ENCODE measurements at regions not wholly inside any gene's neighbourhood (a gene's known extent, or its start where the extent isn't known, plus 50 kb on each side); places are given as distances from the start of the nearest gene placed in this dataset.

DNA sequence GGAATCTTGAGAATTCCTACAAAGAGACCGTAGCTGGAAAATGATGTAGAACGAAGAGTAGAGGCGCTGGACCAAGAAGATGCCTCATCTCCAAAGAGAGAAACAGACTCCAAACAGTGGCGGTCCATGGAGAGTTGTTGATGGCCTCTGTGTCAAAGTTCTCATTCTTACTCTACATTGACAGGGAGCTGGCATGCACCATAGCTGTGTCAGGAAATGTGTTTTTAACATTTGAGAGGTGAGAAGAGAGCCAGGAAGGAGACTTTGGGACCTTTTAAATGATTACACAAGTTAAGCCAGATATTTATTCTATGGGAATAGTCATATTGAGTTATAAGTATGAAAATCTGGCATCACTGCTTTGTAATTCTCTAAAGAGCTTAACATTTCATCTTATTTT lies 61.5 kb upstream of the FERD3L start:
- TF ChIP-seq RAD21 (IDR thresholded peaks at IDR 0.05; ENCODE audit: low read depth) (no peak), YY1 (IDR thresholded peaks at IDR 0.05; ENCODE audit: low read depth) (no peak), CREB1 (IDR thresholded peaks at IDR 0.05; ENCODE audit: low read depth) (no peak), TAF1 (IDR thresholded peaks at IDR 0.05; ENCODE audit: low read depth) (no peak), FOXM1 (IDR thresholded peaks at IDR 0.05; ENCODE audit: borderline replicate concordance, low read depth) (no peak), ZBTB7A (IDR thresholded peaks at IDR 0.05; ENCODE audit: low read depth) (no peak), EP300 (IDR thresholded peaks at IDR 0.05; ENCODE audit: borderline replicate concordance) (no peak), EGR1 (IDR thresholded peaks at IDR 0.05) (no peak)
- TF ChIP-seq, protein P1, sequence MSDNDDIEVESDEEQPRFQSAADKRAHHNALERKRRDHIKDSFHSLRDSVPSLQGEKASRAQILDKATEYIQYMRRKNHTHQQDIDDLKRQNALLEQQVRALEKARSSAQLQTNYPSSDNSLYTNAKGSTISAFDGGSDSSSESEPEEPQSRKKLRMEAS (IDR thresholded peaks at IDR 0.05): no peak
- TF ChIP-seq, protein P2, sequence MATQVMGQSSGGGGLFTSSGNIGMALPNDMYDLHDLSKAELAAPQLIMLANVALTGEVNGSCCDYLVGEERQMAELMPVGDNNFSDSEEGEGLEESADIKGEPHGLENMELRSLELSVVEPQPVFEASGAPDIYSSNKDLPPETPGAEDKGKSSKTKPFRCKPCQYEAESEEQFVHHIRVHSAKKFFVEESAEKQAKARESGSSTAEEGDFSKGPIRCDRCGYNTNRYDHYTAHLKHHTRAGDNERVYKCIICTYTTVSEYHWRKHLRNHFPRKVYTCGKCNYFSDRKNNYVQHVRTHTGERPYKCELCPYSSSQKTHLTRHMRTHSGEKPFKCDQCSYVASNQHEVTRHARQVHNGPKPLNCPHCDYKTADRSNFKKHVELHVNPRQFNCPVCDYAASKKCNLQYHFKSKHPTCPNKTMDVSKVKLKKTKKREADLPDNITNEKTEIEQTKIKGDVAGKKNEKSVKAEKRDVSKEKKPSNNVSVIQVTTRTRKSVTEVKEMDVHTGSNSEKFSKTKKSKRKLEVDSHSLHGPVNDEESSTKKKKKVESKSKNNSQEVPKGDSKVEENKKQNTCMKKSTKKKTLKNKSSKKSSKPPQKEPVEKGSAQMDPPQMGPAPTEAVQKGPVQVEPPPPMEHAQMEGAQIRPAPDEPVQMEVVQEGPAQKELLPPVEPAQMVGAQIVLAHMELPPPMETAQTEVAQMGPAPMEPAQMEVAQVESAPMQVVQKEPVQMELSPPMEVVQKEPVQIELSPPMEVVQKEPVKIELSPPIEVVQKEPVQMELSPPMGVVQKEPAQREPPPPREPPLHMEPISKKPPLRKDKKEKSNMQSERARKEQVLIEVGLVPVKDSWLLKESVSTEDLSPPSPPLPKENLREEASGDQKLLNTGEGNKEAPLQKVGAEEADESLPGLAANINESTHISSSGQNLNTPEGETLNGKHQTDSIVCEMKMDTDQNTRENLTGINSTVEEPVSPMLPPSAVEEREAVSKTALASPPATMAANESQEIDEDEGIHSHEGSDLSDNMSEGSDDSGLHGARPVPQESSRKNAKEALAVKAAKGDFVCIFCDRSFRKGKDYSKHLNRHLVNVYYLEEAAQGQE (IDR thresholded peaks at IDR 0.05; ENCODE audit: low read depth): no peak
- TF ChIP-seq, protein P3, sequence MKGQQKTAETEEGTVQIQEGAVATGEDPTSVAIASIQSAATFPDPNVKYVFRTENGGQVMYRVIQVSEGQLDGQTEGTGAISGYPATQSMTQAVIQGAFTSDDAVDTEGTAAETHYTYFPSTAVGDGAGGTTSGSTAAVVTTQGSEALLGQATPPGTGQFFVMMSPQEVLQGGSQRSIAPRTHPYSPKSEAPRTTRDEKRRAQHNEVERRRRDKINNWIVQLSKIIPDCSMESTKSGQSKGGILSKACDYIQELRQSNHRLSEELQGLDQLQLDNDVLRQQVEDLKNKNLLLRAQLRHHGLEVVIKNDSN (IDR thresholded peaks at IDR 0.05): no peak

Measured in Ishikawa (cell line).